NB4 (cell line): ENCODE measurements at regions not wholly inside any gene's neighbourhood (a gene's known extent, or its start where the extent isn't known, plus 50 kb on each side); places are given as distances from the start of the nearest gene placed in this dataset.
A peak's percentile ranks its signal among the peaks of the same experiment; 100 is the strongest.
"Not testable (repeated sequence)": the region's sequence is repeated elsewhere in the genome, so short reads cannot be mapped to it uniquely, and the experiment has no call there.

Experiments used
- DNase-seq: peaks from one replicate; pipeline ENCODE4 v3.0.0; 2010; ENCODE audit warnings: low read depth
- H3K4me3 ChIP-seq: one replicate; pipeline ENCODE4 v1.5.1; 2011; ENCODE audit warnings: mild to moderate bottlenecking, low read depth, low read length, moderate library complexity
- MYC ChIP-seq: IDR thresholded peaks from 2 replicates; pipeline ENCODE4 v1.6.1; 2011; ENCODE audit warnings: low read depth, low read length
- POLR2A ChIP-seq: IDR thresholded peaks from 2 replicates; pipeline ENCODE4 v1.6.1; 2011; ENCODE audit warnings: mild to moderate bottlenecking; ENCODE audit not compliant: insufficient read length; ENCODE audit errors: extremely low read depth
- TF ChIP-seq, protein P1 (sequence below): IDR thresholded peaks from 2 replicates; pipeline ENCODE4 v1.6.1; 2011; ENCODE audit warnings: low read depth, low read length
- TF ChIP-seq, protein P2 (sequence below): IDR thresholded peaks from one replicate; pipeline ENCODE4 v1.5.1; 2012; ENCODE audit warnings: low read depth, low read length

GRCh38 chr11:95611827-95612226 is 177.8 kb downstream of the FAM76B start:
- TF ChIP-seq POLR2A (no peak), MYC (no peak)
- TF ChIP-seq, protein P1, sequence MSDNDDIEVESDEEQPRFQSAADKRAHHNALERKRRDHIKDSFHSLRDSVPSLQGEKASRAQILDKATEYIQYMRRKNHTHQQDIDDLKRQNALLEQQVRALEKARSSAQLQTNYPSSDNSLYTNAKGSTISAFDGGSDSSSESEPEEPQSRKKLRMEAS, result no peak
- TF ChIP-seq, protein P2, sequence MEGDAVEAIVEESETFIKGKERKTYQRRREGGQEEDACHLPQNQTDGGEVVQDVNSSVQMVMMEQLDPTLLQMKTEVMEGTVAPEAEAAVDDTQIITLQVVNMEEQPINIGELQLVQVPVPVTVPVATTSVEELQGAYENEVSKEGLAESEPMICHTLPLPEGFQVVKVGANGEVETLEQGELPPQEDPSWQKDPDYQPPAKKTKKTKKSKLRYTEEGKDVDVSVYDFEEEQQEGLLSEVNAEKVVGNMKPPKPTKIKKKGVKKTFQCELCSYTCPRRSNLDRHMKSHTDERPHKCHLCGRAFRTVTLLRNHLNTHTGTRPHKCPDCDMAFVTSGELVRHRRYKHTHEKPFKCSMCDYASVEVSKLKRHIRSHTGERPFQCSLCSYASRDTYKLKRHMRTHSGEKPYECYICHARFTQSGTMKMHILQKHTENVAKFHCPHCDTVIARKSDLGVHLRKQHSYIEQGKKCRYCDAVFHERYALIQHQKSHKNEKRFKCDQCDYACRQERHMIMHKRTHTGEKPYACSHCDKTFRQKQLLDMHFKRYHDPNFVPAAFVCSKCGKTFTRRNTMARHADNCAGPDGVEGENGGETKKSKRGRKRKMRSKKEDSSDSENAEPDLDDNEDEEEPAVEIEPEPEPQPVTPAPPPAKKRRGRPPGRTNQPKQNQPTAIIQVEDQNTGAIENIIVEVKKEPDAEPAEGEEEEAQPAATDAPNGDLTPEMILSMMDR, result no peak
- no peak for DNase-seq
- H3K4me3 ChIP-seq, result no peak overlapping the region

DNA sequence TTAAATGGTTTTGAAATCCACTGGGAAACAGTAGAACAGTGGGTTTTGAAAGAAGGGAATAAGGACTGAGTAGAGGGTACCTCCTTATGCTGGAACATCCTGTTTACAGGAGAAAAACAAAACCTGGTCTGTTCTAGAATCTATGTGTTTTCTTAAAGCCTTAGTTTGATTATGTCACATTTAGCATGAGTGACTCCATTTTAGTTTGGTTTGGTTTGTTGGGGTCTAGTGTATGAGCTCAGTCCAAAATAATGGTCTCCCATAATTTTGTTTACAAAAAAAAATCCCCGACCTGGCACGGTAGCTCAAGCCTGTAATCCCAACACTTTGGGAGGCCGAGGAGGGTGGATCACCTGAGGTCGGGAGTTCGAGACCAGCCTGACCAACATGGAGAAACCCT is 179.4 kb downstream of the FAM76B start:
- not testable (repeated sequence) for DNase-seq, H3K4me3 ChIP-seq

- no peak for DNase-seq
- H3K4me3 ChIP-seq, result no peak overlapping the region
- TF ChIP-seq POLR2A, result no peak
- TF ChIP-seq, protein P2, result no peak
Measured at GRCh38 chr11:95608093-95608492, 181.5 kb downstream of the FAM76B start.

DNA sequence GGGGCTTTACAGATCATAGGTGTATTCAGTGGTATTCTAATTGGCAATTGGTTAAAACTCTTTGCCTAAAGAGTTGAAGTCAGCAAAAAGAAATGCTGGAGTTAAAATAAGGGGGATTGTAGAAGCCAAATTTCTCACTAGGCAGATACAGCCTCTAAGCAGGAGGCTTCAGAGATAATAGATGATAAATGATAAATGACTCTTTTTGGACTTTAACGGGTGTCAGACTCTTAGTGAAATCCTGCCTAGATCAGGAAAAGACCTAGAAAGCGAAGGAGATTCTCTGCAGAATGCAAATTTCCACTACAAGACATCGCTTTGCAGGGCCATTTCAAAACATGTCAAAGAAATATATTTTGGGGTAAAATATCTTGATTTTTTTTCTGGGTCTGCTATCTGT is 182.8 kb downstream of the FAM76B start:
- TF ChIP-seq, protein P2, result no peak
- TF ChIP-seq, protein P1, result no peak
- TF ChIP-seq MYC (no peak), POLR2A (no peak)
- DNase-seq, result no peak
- no peak overlapping the region for H3K4me3 ChIP-seq

DNA sequence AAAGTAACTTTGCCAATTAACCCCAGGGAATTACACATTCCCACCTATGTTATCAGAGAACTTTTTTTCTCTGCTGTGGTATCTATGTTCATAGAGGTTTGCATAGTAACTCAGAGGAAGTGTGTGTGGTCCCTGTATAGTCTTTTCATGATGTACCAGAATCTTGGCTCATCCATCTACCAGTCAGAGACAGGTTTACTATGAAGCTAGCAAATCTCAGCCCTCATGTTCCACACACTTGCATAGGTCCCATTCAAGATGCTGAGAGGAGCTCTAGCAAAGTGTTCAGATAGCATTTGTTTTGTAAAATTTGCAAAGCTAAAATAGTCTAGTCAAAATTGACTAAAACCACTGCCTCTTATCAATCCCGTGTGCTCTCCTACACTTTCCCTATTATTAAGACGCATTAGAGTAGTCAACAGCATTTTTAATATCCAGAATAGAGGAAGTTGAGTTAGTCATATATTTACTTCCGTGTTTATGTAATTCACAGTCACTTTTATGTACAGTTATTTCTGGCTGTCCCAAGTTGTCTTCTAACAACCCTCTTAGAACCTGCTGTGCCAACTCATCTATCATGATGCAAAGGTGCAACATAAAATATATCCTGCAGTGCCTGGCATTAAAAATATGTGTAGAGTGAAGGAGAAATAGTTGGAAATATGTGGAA is 184.2 kb downstream of the FAM76B start:
- TF ChIP-seq, protein P2, result no peak
- TF ChIP-seq, protein P1, result no peak
- TF ChIP-seq MYC, result no peak
- peak; percentile 21 for DNase-seq
- no peak overlapping the region for H3K4me3 ChIP-seq

GRCh38 chr11:95599959-95600586 is 189.5 kb downstream of the FAM76B start:
- DNase-seq, result no peak
- no peak overlapping the region for H3K4me3 ChIP-seq
- TF ChIP-seq, protein P1, result no peak

DNA sequence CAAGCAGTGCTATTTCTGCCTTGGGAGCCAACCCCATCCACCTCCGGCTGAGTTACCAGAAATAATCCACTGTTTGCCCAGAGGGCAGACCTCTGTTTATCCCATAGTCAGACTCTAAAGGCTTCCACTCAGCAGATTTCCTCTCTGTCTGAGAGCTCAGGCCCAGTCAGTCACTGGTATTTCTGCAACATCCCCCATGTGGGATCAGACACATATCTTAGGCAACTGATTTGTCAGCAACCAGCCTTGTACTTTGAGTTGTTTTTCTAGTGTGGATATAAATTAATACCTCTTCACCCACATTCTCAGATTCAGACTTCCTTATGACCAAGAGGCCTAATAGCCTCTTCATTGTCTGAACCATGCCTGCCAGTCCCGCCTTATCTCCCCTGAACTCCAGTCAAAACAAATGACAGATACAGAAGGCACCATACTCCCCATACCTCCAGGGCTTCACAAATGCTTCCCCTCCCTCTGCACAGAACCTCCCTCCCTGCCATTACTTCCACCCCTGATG is 193.6 kb downstream of the FAM76B start:
- DNase-seq, result no peak
- no peak overlapping the region for H3K4me3 ChIP-seq
- TF ChIP-seq, protein P1, result no peak
- TF ChIP-seq, protein P2, result no peak
- TF ChIP-seq POLR2A, result no peak
- TF ChIP-seq MYC, result no peak
